A549 (cell line): ENCODE measurements at regions not wholly inside any gene's neighbourhood (a gene's known extent, or its start where the extent isn't known, plus 50 kb on each side); places are given as distances from the start of the nearest gene placed in this dataset.

Experiments used
- ATAC-seq, 2 experiments: fragments of 200-7000 bp in 1 of 2; fragments of >200 bp in 1 of 2; cut with Nextera tagmentation in 1 of 2; cut with Tn5 transposase in 1 of 2; 3 replicates each; pipeline versions ENCODE4 v1.8.0 to v1.9.1; 2018 to 2020; ENCODE audit warnings: mild to moderate bottlenecking in 1 of 2, moderate library complexity in 1 of 2
- CTCF ChIA-PET: fragments of 300-600 bp; sonication (Branson Sonifier 250); formaldehyde crosslinking; extraction: SDS; loops from one replicate; lab custom pipeline; 2021; ENCODE audit warnings: antibody characterized with exemption, inconsistent platforms; lab: Yijun Ruan, JAX
- POLR2A ChIA-PET: fragments of 350-600 bp; formaldehyde crosslinking; extraction: SDS; loops from one replicate; lab custom pipeline; 2021; ENCODE audit warnings: antibody characterized with exemption, inconsistent platforms; lab: Yijun Ruan, JAX
- DNase-seq, 2 experiments: peaks; one replicate each; pipeline versions ENCODE4 v3.0.0 to v3.0.0-alpha.2; 2011 to 2016; ENCODE audit warnings: low read depth in 1 of 2, low spot score in 1 of 2
- FAIRE-seq: peaks from 2 replicates; lab custom pipeline; 2011; peaks lifted over from hg19 to GRCh38; lab: Jason Lieb, UNC
- H3K27ac ChIP-seq, 2 experiments: fragments of >200 bp; sonication (Bioruptor Twin); formaldehyde crosslinking; 3 replicates each; pipeline ENCODE4 v1.5.1; 2016 to 2017
- H3K4me1 ChIP-seq: fragments of >200 bp; sonication (Bioruptor Twin); formaldehyde crosslinking; 3 replicates; pipeline ENCODE4 v1.6.1; 2016
- H3K4me2 ChIP-seq: fragments of >200 bp; sonication (Bioruptor Twin); formaldehyde crosslinking; 3 replicates; pipeline ENCODE4 v1.6.1; 2016
- H3K4me3 ChIP-seq: fragments of >200 bp; sonication (Bioruptor Twin); formaldehyde crosslinking; 3 replicates; pipeline ENCODE4 v1.5.1; 2016
- H3K9me3 ChIP-seq: fragments of >200 bp; sonication (Bioruptor Twin); formaldehyde crosslinking; 3 replicates; pipeline ENCODE4 v1.6.1; 2016
- BCL3 ChIP-seq: fragments of >200 bp; sonication (Bioruptor Twin); formaldehyde crosslinking; IDR thresholded peaks from 3 replicates; pipeline ENCODE4 v1.6.1; 2016
- CBX2 ChIP-seq: fragments of 200-600 bp; sonication (generic); IDR thresholded peaks from 2 replicates; pipeline ENCODE4 v1.6.1; 2016; ENCODE audit warnings: low read depth, mild to moderate bottlenecking, borderline replicate concordance
- CBX8 ChIP-seq: fragments of 200-600 bp; sonication (generic); IDR thresholded peaks from 2 replicates; pipeline ENCODE4 v1.6.1; 2016
- CEBPB ChIP-seq, 2 experiments: fragments of >200 bp in 1 of 2; sonication (Bioruptor Twin) in 1 of 2; formaldehyde crosslinking in 1 of 2; IDR thresholded peaks; 2 replicates each; pipeline ENCODE4 v1.6.1; 2012 to 2016
- CHD2 ChIP-seq: fragments of 150-350 bp; IDR thresholded peaks from 2 replicates; pipeline ENCODE4 v1.6.1; 2014; ENCODE audit warnings: low read length; ENCODE audit not compliant: partially characterized antibody
- EHF ChIP-seq: fragments of 250-450 bp; sonication (Bioruptor Pico); IDR thresholded peaks from 2 replicates; pipeline ENCODE4 v1.5.0; 2020; ENCODE audit warnings: mild to moderate bottlenecking
- ELK1 ChIP-seq: fragments of 150-350 bp; IDR thresholded peaks from 2 replicates; pipeline ENCODE4 v1.6.1; 2014; ENCODE audit warnings: low read depth, mild to moderate bottlenecking, low read length
- EP300 ChIP-seq, 2 experiments: fragments of >200 bp; sonication (Bioruptor Twin); formaldehyde crosslinking; IDR thresholded peaks; 2 replicates in 1 of 2; 3 replicates in 1 of 2; pipeline ENCODE4 v1.6.1; 2016 to 2017
- FOSB ChIP-seq: fragments of 250-450 bp; sonication (Bioruptor Pico); IDR thresholded peaks from 2 replicates; pipeline ENCODE4 v1.5.0; 2020; ENCODE audit warnings: mild to moderate bottlenecking, moderate library complexity
- HMGXB4 ChIP-seq: fragments of 250-450 bp; sonication (Bioruptor Pico); IDR thresholded peaks from 2 replicates; pipeline ENCODE4 v1.5.0; 2021; ENCODE audit warnings: mild to moderate bottlenecking, moderate library complexity, borderline replicate concordance
- HOXB5 ChIP-seq: fragments of 250-450 bp; sonication (Bioruptor Pico); IDR thresholded peaks from 2 replicates; pipeline ENCODE4 v1.5.0; 2020; ENCODE audit warnings: mild to moderate bottlenecking, moderate library complexity
- JUN ChIP-seq, 2 experiments: fragments of >200 bp; sonication (Bioruptor Twin); formaldehyde crosslinking; IDR thresholded peaks; 2 replicates in 1 of 2; 3 replicates in 1 of 2; pipeline ENCODE4 v1.6.1; 2016 to 2017
- MAX ChIP-seq: IDR thresholded peaks from 2 replicates; pipeline ENCODE4 v1.6.1; 2012
- MYC ChIP-seq: IDR thresholded peaks from 2 replicates; pipeline ENCODE4 v1.6.1; 2012; ENCODE audit warnings: mild to moderate bottlenecking, inconsistent platforms, low read length, improper control_type of control experiment, borderline replicate concordance
- NPAS2 ChIP-seq: fragments of 250-450 bp; sonication (Bioruptor Pico); IDR thresholded peaks from 2 replicates; pipeline ENCODE4 v1.8.0; 2022; ENCODE audit warnings: mild to moderate bottlenecking, moderate library complexity, borderline replicate concordance
- POLR2AphosphoS2 ChIP-seq: conservative IDR thresholded peaks from 2 replicates; pipeline ENCODE4 v1.6.1; 2012; ENCODE audit warnings: low read length, improper control_type of control experiment, inconsistent platforms
- RAD21 ChIP-seq, 2 experiments: fragments of >200 bp in 1 of 2; sonication (Bioruptor Twin) in 1 of 2; formaldehyde crosslinking in 1 of 2; IDR thresholded peaks in 1 of 2; conservative IDR thresholded peaks in 1 of 2; 2 replicates in 1 of 2; 3 replicates in 1 of 2; pipeline ENCODE4 v1.6.1; 2012 to 2018; ENCODE audit warnings: inconsistent platforms in 1 of 2
- RARB ChIP-seq: fragments of 250-450 bp; sonication (Bioruptor Pico); IDR thresholded peaks from 2 replicates; pipeline ENCODE4 v1.8.0; 2021; ENCODE audit warnings: mild to moderate bottlenecking, moderate library complexity
- REST ChIP-seq: fragments of 200-600 bp; sonication (generic); IDR thresholded peaks from 2 replicates; pipeline ENCODE4 v1.6.1; 2016; ENCODE audit warnings: antibody characterized with exemption, mild to moderate bottlenecking, moderate library complexity
- RNF2 ChIP-seq: fragments of 200-600 bp; sonication (generic); IDR thresholded peaks from 2 replicates; pipeline ENCODE4 v1.6.1; 2016; ENCODE audit warnings: low read depth, mild to moderate bottlenecking, antibody characterized with exemption, moderate library complexity, borderline replicate concordance
- SMC3 ChIP-seq: fragments of >200 bp; sonication (Bioruptor Twin); formaldehyde crosslinking; IDR thresholded peaks from 3 replicates; pipeline ENCODE4 v1.6.1; 2018; ENCODE audit warnings: inconsistent platforms
- USF2 ChIP-seq: fragments of 450-650 bp; IDR thresholded peaks from 2 replicates; pipeline ENCODE4 v1.6.1; 2014; ENCODE audit warnings: antibody characterized with exemption
- ZSCAN20 ChIP-seq: fragments of 250-450 bp; sonication (Bioruptor Pico); IDR thresholded peaks from 2 replicates; pipeline ENCODE4 v1.8.0; 2022; ENCODE audit warnings: mild to moderate bottlenecking, moderate library complexity
- WGBS: methylation state at CpG from one replicate; pipeline ENCODE4 v1.1.6; 2017; ENCODE audit errors: missing lambda C conversion rate; 5-methylcytosine and 5-hydroxymethylcytosine counted together

GRCh38 chr3:193932576-193932975 is 203.4 kb upstream of the HES1 start:
- TF ChIP-seq NPAS2 (no peak), RNF2 (no peak), ELK1 (no peak), MYC (no peak), HMGXB4 (CRISPR knock-in tag) (no peak), USF2 (no peak), EHF (CRISPR knock-in tag) (no peak), JUN (IDR thresholded peaks at IDR 0.05) (no peak), CBX2 (no peak), BCL3 (no peak)
- ATAC-seq, result no peak
- no peak overlapping the region for H3K27ac ChIP-seq
- FAIRE-seq, result no peak
- H3K4me2 ChIP-seq, result no peak overlapping the region
- ChIA-PET CTCF (interaction anchor here (1.0 kb wide), 1 partner anchor 205 kb away, joined by 4 read pairs; no protein-coding TSS in a partner anchor), POLR2A (no interaction called here)
- H3K9me3 ChIP-seq, result no peaks in the 10 kb centered on the region
- H3K4me1 ChIP-seq, result peaks cover 11% of the 10 kb centered on the region; the same call in 2 of the 3 replicates
- 74% methylated on average over 4 of the region's 4 CpGs for WGBS
- DNase-seq, result no peak
- H3K4me3 ChIP-seq, result no peak overlapping the region

GRCh38 chr3:193933451-193933850 is 202.5 kb upstream of the HES1 start:
- H3K27ac ChIP-seq, result no peak overlapping the region
- H3K4me3 ChIP-seq, result no peak overlapping the region
- H3K9me3 ChIP-seq, result no peaks in the 10 kb centered on the region
- FAIRE-seq, result no peak
- DNase-seq, result no peak
- peaks cover 10% of the 10 kb centered on the region; the same call in 2 of the 3 replicates for H3K4me1 ChIP-seq
- 100% methylated on average over 1 of the region's 1 CpG for WGBS
- ChIA-PET POLR2A (no interaction called here), CTCF (no interaction called here)
- no peak for ATAC-seq
- H3K4me2 ChIP-seq, result no peak overlapping the region
- TF ChIP-seq EP300 (IDR thresholded peaks at IDR 0.05) (no peak), MAX (no peak), POLR2AphosphoS2 (no peak), SMC3 (no peak), HOXB5 (CRISPR knock-in tag) (no peak), ZSCAN20 (CRISPR knock-in tag) (no peak), CEBPB (IDR thresholded peaks at IDR 0.05) (no peak), MYC (no peak)

GRCh38 chr3:193935916-193936315 is 200.0 kb upstream of the HES1 start:
- Histone ChIP-seq H3K27ac (no peak overlapping the region), H3K4me1 (no peaks in the 10 kb centered on the region), H3K4me3 (no peak overlapping the region), H3K4me2 (no peak overlapping the region), H3K9me3 (no peaks in the 10 kb centered on the region)
- ATAC-seq (no peak), FAIRE-seq (no peak), DNase-seq (no peak)
- POLR2A ChIA-PET, result no interaction called here
- CTCF ChIA-PET, result no interaction called here
- WGBS, result 60% methylated on average over 1 of the region's 1 CpG
- TF ChIP-seq CBX8, result no peak
- no peak for TF ChIP-seq REST
- no peak for TF ChIP-seq FOSB (CRISPR knock-in tag)
- TF ChIP-seq MYC, result no peak
- TF ChIP-seq EP300 (IDR thresholded peaks at IDR 0.05), result no peak
- TF ChIP-seq RAD21 (conservative IDR thresholded peaks at IDR 0.05 in 1 of 2, IDR thresholded peaks at IDR 0.05 in 1 of 2), result no peak
- no peak for TF ChIP-seq EHF (CRISPR knock-in tag)
- no peak for TF ChIP-seq CHD2
- TF ChIP-seq RARB, result no peak
